HG03095 (cell line): ENCODE measurements at regions not wholly inside any gene's neighbourhood (a gene's known extent, or its start where the extent isn't known, plus 50 kb on each side); places are given as distances from the start of the nearest gene placed in this dataset.

Experiments used
- ATAC-seq: cut with Tn5 transposase; IDR thresholded peaks from one replicate; pipeline ENCODE4 v1.9.1; 2021; ENCODE audit warnings: moderate library complexity; ENCODE audit not compliant: unreplicated experiment

GRCh38 chr2:33777786-33778185, 178.7 kb upstream of the FAM98A start:
- no peak for ATAC-seq

- no peak for ATAC-seq
Observed at GRCh38 chr2:33775306-33775705, 176.2 kb upstream of the FAM98A start.

GRCh38 chr2:33770023-33770422, 170.9 kb upstream of the FAM98A start:
- no peak for ATAC-seq

- no peak for ATAC-seq
Observed at GRCh38 chr2:33766175-33766574, 167.1 kb upstream of the FAM98A start.

GRCh38 chr2:33765122-33765521, 166.0 kb upstream of the FAM98A start:
- ATAC-seq, result no peak

GRCh38 chr2:33764551-33764950, 165.5 kb upstream of the FAM98A start:
- ATAC-seq, result no peak

- no peak for ATAC-seq
Observed at GRCh38 chr2:33763671-33764310, 164.7 kb upstream of the FAM98A start.

- ATAC-seq, result no peak
Observed at GRCh38 chr2:33762636-33763035, 163.5 kb upstream of the FAM98A start.

- ATAC-seq, result no peak
Observed at GRCh38 chr2:33746208-33746800, 147.2 kb upstream of the FAM98A start.

- ATAC-seq, result no peak
Observed at GRCh38 chr2:33735096-33735495, 136.0 kb upstream of the FAM98A start.

GRCh38 chr2:33730804-33731203, 131.7 kb upstream of the FAM98A start:
- ATAC-seq, result no peak

- ATAC-seq, result no peak
Observed at GRCh38 chr2:33730193-33730592, 131.1 kb upstream of the FAM98A start.

GRCh38 chr2:33729353-33729752, 130.3 kb upstream of the FAM98A start:
- no peak for ATAC-seq

- no peak for ATAC-seq
Observed at GRCh38 chr2:33728106-33728505, 129.0 kb upstream of the FAM98A start.

- no peak for ATAC-seq
Observed at GRCh38 chr2:33727361-33728032, 128.4 kb upstream of the FAM98A start.

GRCh38 chr2:33726415-33726814, 127.3 kb upstream of the FAM98A start:
- no peak for ATAC-seq

GRCh38 chr2:33723329-33723728, 124.2 kb upstream of the FAM98A start:
- no peak for ATAC-seq

GRCh38 chr2:33719067-33719466, 120.0 kb upstream of the FAM98A start:
- ATAC-seq, result no peak

- ATAC-seq, result no peak
Observed at GRCh38 chr2:33712674-33713073, 113.6 kb upstream of the FAM98A start.

- ATAC-seq, result no peak
Observed at GRCh38 chr2:33709951-33710350, 110.9 kb upstream of the FAM98A start.

- no peak for ATAC-seq
Observed at GRCh38 chr2:33707312-33707711, 108.2 kb upstream of the FAM98A start.

- ATAC-seq, result no peak
Observed at GRCh38 chr2:33706410-33706809, 107.3 kb upstream of the FAM98A start.
